Renal cortex interstitium (tissue), 11 donors: ENCODE measurements at regions not wholly inside any gene's neighbourhood (a gene's known extent, or its start where the extent isn't known, plus 50 kb on each side); places are given as distances from the start of the nearest gene placed in this dataset.
A peak's percentile ranks its signal among the peaks of the same experiment; 100 is the strongest.

Source experiments
- DNase-seq, 11 donors: peaks; one replicate each; pipeline ENCODE4 v3.0.0-alpha.2; 2013; ENCODE audit warnings: low read depth in 9 of 11, low spot score in 4 of 11; ENCODE audit errors: extremely low read depth in 1 of 11

- DNase-seq = no peak
Measured at GRCh38 chr3:31410411-31410810, 122.3 kb upstream of the STT3B start.

DNA sequence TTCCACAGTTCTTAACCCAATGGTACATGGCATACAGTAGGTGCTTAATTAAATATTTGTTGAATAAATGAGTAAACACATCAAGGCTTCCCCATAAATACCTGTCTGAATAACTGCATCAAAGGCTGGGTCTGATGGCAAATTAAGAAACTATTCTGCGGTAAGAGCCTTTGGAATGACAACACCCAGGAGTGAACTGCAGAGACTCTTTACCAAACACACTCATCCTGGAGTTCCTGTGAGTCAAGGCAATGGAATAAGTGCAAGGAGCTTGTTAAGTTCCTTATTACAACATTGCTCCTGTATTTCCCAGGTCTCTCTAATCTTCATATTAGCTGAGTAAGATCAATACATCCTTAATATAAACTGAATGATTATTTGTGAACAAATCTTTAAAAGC is 119.9 kb upstream of the STT3B start:
- no peak for DNase-seq

- no peak for DNase-seq
Measured at GRCh38 chr3:31413515-31413914, 119.2 kb upstream of the STT3B start.

DNA sequence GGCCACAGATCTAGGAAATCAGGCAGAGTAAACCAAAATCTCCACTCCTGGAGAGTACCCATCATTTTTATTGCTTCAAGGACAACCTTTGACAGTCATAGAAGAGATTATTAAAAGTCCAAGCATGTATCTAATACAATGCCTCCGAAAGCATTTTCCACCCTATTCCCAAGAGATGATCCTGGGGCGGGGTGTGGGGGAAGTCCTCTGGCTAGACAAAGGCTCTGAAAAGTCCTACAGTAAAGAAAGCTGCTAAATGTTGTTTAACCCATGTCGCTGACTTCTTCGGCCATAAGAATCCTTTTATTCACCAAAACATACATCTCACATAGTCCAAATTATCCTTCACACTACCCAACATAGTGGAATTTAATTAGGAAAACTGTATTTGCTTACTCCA is 115.7 kb upstream of the STT3B start:
- no peak for DNase-seq

DNA sequence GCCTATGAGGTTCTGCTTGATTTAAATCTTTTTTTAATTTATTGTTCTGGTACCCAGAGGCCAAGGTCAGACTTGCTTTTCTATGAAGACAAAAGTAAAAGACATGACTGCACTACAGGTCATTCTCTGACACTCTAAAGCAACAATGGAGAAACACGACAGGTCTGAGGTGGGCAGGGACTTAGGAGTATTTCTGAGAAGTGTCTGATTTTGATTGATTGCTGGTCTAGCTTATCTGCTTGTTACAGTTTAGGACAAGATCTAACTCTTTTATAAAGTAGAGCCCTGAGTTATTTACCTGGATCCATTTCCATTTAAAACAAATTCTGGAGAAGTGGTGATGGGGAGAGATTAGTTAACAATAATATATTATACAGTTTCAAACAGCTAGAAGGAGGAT is 115.2 kb upstream of the STT3B start:
- DNase-seq = no peak

DNA sequence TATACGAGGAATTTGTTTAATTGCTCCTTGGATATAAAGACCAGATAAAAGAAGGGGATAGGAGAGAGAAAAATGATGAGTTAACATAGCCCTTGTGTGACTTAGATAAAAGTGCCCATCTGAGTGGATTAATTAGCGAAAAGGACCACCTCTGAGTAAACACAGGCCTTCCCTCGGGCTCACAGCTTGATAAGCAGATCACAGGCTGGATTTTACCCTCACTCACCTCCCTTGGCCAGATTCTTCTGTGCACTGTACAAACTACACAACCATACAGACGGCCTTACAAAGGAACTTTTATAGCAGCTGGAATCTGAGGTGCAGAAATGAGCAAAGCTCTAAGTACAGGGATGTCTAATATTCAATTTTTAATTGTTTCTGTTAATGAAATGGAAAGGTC is 112.4 kb upstream of the STT3B start:
- no peak for DNase-seq

DNA sequence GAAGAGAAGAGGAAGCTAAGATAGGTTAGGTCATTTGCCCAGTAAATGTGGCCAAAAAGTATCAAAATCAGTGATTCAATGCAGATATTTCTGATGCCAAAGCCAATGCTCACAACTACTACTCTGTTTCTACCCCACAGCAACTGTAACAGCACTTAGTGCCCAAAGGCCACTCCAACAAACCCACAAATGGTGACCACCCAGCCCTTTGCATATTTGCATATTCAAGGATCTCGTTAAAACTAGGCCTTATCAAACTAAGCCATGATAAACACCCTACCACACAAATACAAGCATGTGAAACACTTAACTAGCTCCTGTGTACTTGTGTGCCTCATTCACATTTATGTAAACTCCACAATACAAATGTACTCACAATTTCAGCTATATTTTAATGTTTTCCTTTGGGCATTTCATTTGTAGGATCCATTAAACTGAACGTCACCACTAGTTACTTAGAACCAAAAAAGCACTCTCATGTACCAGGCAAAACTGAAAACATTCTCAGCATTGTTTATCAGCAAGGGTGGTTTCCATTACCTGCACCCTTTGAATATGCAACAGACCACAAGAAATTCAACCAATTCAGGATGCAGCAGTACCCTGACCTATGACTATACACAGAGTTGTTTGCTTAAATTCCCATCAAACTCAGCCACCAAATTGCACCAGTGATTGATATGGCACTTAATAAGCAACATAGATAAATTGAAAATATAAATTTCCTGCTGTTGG is 111.2 kb upstream of the STT3B start:
- no peak for DNase-seq

- DNase-seq = no peak
Measured at GRCh38 chr3:31422237-31422636, 110.5 kb upstream of the STT3B start.

- DNase-seq = peak in 9 of 11 donors; percentile 13 to 47 (median 33)
Measured at GRCh38 chr3:31423482-31423881, 109.2 kb upstream of the STT3B start.

DNA sequence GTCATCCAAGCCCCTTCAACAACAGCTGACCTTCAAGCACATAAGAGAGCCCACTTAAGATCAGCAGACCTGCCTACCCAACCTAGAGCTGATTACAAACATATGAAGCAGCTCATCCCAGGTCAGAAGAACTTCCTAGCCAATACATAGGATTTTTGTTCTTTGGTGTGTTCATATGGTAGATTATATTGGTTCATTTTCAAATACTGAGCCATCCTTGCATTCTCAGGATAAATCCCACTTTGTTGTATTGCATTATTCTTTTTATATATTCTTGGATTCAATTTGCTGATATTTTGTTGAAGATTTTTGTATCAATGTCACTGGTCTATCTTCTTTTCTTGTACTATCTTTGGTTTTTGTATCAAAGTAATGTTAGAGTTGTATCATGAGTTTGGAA is 107.3 kb upstream of the STT3B start:
- DNase-seq = no peak

GRCh38 chr3:31427623-31428022 is 105.1 kb upstream of the STT3B start:
- DNase-seq = no peak

DNA sequence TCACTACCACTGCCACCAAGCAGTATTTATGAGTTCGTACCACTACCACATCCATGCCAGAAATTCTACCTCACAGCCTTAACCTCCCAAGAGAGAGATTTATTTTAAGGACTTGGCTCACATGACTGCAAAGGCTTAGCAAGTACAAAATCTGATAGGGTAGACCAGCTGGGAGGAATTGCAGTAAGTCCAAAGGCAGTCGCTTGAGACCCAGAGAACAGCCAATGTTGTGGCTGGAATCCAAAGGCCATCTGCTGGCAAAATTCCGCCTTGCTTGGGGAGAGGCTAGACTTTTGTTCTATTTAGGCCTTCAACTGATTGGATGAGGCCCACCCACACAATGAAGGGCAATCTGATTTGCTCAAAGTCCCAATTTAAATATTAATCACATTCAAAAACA is 101.4 kb upstream of the STT3B start:
- no peak for DNase-seq

GRCh38 chr3:31432897-31433678 is 99.6 kb upstream of the STT3B start:
- no peak for DNase-seq

DNA sequence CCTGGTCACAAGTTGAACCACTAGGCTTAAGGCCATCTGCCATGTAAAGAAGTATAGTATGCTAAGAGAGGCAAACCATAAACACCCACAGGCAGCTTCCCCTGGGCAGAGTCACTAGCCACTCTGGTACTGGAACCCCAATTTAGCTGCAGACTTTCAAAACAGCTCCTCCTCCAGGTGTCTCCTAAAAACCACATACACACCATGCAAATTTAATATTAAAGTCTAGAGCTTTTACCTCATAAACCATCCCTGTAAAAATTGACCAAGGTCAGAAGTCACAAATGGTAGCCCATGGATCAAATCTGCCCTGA is 99.1 kb upstream of the STT3B start:
- DNase-seq = no peak

DNA sequence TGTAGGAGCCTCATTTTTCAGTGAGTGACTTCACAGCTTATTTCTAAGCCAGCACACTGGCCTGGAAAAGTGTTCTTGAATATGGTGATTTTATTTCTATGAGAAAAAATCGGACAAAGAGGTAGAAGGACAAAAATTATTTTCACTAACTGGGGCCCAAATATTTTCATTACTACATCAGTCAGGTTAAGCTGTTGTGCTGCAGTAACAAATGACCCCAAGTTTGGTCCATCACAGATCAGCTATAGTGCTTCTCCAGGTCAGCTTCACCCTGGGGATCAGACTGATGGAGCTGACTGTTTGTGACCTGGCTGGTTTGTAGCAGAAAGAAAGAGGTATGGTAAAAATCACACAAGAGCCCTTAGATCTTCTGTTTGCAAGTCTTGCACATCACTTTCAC is 97.9 kb upstream of the STT3B start:
- no peak for DNase-seq

DNA sequence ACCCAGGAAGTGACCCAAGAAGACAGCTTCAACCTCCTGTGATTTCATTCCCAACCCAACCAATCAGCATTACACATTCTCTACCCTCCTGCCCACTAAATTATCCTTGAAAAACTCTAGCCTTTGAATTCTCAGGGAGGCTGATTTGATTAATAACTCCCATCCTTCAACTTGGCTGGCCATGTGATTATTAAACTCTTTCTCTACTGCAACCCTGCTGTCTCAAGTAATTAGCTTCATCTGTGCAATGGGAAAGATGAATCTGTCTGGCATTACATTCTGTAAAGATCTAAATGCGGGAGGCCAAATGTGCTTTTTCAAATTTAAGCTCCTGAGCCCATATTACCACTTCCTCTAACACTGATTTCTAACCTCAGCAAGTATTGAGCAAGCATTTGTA is 95.9 kb upstream of the STT3B start:
- no peak for DNase-seq

- no peak for DNase-seq
Measured at GRCh38 chr3:31438742-31439141, 94.0 kb upstream of the STT3B start.

DNA sequence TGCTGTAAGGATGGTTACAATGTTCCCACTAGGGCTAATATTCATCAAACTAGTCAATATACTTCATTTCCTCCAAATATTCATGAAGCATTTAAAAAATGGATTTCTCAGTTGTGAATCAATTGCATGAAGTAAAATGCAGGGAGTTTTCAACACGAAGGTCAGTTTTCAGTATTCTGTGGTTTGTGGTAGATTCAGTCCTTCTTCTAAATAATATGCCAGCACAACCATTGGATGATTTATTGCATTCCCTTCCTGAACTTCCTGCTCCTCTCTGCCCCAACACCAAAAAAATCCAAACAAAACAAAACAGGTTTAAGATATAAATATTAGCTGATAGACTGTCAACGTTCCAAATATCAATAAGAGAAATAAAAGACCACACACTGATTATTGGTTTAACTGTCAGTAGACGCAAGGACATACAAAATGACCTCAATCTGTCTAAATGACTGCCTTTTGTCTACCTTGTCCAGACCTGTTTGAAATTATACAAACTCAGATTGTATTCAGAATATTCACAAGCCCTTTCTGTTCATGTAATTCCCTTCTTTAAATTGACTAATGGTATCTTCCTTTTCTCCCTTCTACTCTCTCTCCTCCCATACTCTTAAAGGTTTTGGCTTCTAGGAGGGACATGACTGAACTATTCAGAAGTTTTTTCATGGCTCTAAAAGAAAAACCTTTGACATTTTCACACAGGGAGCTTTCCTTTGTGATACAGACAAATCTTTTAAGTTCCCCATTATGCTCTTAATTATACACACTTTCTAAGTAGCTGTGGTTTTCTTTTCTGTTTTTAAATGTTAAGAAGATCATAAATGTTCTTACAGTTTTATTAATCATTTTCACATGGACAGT is 92.6 kb upstream of the STT3B start:
- no peak for DNase-seq

DNA sequence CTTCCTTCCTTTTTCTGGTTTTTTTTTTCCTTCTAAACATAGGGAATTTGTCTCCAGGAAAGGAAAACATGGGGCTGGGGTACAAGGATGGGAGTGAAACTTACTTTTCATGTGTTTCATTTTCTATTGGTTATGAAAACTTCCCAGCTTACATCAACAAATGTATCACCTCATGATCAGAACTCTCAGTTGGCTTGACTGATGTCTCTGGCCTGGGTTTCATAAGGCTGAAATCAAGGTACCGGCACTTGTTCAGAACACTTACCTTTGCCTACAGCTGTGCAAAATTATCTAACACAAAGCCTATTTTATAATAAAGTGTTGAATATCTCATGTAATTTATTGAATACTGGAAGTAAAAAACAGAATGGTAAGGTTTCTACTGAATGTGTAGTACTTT is 91.8 kb upstream of the STT3B start:
- no peak for DNase-seq

- DNase-seq = no peak
Measured at GRCh38 chr3:31442755-31443154, 90.0 kb upstream of the STT3B start.
